SK-N-SH treated with all-trans-retinoic acid at 6 μM for 48 hours (cell line): ENCODE measurements at regions not wholly inside any gene's neighbourhood (a gene's known extent, or its start where the extent isn't known, plus 50 kb on each side); places are given as distances from the start of the nearest gene placed in this dataset.

Experiments
- BACH2 ChIP-seq: fragments of 250-450 bp; sonication (Bioruptor Pico); IDR thresholded peaks from 2 replicates; pipeline ENCODE4 v1.9.0; 2021; ENCODE audit warnings: mild to moderate bottlenecking, borderline replicate concordance
- CSDC2 ChIP-seq: fragments of 250-450 bp; sonication (Bioruptor Pico); IDR thresholded peaks from 2 replicates; pipeline ENCODE4 v1.5.0; 2020; ENCODE audit warnings: mild to moderate bottlenecking, moderate library complexity
- ESRRG ChIP-seq: fragments of 250-450 bp; sonication (Bioruptor Pico); IDR thresholded peaks from 2 replicates; pipeline ENCODE4 v1.6.1; 2021; ENCODE audit warnings: mild to moderate bottlenecking
- ISL1 ChIP-seq: fragments of 250-450 bp; sonication (Bioruptor Pico); IDR thresholded peaks from 2 replicates; pipeline ENCODE4 v2.1.2; 2022; ENCODE audit warnings: mild to moderate bottlenecking, moderate library complexity
- OSR1 ChIP-seq: fragments of 250-450 bp; sonication (Bioruptor Pico); IDR thresholded peaks from 2 replicates; pipeline ENCODE4 v1.8.0; 2022; ENCODE audit warnings: moderate library complexity, mild to moderate bottlenecking, inconsistent platforms
- PPARA ChIP-seq: fragments of 250-450 bp; sonication (Bioruptor Pico); IDR thresholded peaks from 2 replicates; pipeline ENCODE4 v1.5.0; 2020; ENCODE audit warnings: mild to moderate bottlenecking, borderline replicate concordance
- ZNF70 ChIP-seq: fragments of 450-650 bp; formaldehyde crosslinking; IDR thresholded peaks from 2 replicates; pipeline ENCODE4 v1.5.0; 2020; ENCODE audit warnings: mild to moderate bottlenecking, moderate library complexity
- TF ChIP-seq, protein P1 (sequence below): fragments of 250-450 bp; sonication (Bioruptor Pico); IDR thresholded peaks from 2 replicates; pipeline ENCODE4 v1.5.1; 2020; ENCODE audit warnings: low read depth, mild to moderate bottlenecking, moderate library complexity
- TF ChIP-seq, protein P2 (sequence below): fragments of 250-450 bp; sonication (Bioruptor Pico); IDR thresholded peaks from 2 replicates; pipeline ENCODE4 v1.8.0; 2020; ENCODE audit warnings: mild to moderate bottlenecking, moderate library complexity, borderline replicate concordance

DNA sequence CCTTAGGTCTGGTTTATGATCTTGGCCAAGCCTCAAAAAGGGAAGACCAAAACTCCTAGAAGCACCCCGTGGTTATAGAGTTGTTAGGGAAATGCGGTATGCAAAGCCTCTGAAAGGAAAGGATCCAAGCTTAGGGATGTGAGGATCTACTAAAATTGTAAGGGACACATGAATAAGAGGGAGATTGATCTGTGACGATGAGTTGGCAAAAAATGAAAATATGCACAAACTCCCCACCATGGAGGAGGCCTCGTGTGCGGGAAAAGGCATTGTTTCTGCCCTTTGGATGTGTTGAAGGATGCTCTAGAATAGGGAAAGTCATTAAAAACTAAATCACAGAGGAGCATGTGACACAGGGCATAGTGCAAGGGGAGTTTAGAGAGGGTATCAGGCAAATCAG, 88.7 kb upstream of the UBL3 start:
- TF ChIP-seq ZNF70 (CRISPR knock-in tag): no peak
- TF ChIP-seq ISL1 (CRISPR knock-in tag): no peak
- TF ChIP-seq, protein P1, sequence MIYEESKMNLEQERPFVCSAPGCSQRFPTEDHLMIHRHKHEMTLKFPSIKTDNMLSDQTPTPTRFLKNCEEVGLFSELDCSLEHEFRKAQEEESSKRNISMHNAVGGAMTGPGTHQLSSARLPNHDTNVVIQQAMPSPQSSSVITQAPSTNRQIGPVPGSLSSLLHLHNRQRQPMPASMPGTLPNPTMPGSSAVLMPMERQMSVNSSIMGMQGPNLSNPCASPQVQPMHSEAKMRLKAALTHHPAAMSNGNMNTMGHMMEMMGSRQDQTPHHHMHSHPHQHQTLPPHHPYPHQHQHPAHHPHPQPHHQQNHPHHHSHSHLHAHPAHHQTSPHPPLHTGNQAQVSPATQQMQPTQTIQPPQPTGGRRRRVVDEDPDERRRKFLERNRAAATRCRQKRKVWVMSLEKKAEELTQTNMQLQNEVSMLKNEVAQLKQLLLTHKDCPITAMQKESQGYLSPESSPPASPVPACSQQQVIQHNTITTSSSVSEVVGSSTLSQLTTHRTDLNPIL (CRISPR knock-in tag): no peak
- TF ChIP-seq CSDC2: no peak
- TF ChIP-seq PPARA (CRISPR knock-in tag): no peak
- TF ChIP-seq BACH2 (CRISPR knock-in tag): no peak
- TF ChIP-seq, protein P2, sequence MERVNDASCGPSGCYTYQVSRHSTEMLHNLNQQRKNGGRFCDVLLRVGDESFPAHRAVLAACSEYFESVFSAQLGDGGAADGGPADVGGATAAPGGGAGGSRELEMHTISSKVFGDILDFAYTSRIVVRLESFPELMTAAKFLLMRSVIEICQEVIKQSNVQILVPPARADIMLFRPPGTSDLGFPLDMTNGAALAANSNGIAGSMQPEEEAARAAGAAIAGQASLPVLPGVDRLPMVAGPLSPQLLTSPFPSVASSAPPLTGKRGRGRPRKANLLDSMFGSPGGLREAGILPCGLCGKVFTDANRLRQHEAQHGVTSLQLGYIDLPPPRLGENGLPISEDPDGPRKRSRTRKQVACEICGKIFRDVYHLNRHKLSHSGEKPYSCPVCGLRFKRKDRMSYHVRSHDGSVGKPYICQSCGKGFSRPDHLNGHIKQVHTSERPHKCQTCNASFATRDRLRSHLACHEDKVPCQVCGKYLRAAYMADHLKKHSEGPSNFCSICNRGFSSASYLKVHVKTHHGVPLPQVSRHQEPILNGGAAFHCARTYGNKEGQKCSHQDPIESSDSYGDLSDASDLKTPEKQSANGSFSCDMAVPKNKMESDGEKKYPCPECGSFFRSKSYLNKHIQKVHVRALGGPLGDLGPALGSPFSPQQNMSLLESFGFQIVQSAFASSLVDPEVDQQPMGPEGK (CRISPR knock-in tag): no peak
- TF ChIP-seq ESRRG (CRISPR knock-in tag): no peak
- TF ChIP-seq OSR1 (CRISPR knock-in tag): no peak
